ENCODE measurements at regions not wholly inside any gene's neighbourhood (a gene's known extent, or its start where the extent isn't known, plus 50 kb on each side); places are given as distances from the start of the nearest gene placed in this dataset.

DNA sequence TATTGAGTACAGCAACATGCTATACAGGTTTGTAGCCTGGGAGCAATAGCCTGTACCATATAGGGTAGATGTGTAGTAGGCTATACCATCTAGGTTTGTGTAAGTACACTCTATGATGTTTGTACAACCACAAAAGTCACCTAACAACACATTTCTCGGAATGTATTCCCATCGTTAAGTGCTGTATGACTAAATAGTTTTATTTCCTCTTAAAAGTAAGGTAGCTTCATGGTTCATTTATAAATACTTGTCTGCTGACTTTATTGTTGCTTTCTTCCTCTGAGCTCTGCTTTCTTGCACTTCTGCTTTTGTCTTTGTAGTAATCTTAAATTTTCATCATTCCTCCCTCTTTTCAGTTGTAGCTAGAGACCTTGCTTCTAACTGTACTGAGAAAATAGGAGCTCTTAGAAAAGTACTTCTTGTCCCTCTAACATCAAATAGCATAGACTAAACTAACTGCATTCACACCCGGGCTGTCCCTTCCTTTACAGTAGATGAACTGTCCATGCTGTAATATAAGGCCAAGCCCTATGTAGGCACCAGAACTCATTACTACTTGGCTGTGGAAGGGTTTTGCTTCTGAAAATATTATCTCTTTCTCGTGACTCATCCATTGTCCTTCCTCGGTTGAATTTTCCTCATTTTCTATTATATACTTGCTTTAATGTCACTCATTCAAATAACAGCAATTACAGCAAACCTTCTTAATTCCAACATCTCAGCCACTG lies 55.4 kb upstream of the FAM3C start:
- TF ChIP-seq POLR2A (IDR thresholded peaks at IDR 0.05; ENCODE audit: low read length) (no peak), GATA1 (IDR thresholded peaks at IDR 0.05; ENCODE audit: low read depth, low read length) (no peak)
- DNase-seq = no peak

GRCh38 chr7:121450631-121451198 lies 54.6 kb upstream of the FAM3C start:
- DNase-seq = no peak
- TF ChIP-seq POLR2A (IDR thresholded peaks at IDR 0.05; ENCODE audit: low read length) = no peak
- TF ChIP-seq GATA1 (IDR thresholded peaks at IDR 0.05; ENCODE audit: low read depth, low read length) = no peak

- TF ChIP-seq GATA1 (IDR thresholded peaks at IDR 0.05; ENCODE audit: low read depth, low read length) (no peak), POLR2A (IDR thresholded peaks at IDR 0.05; ENCODE audit: low read length) (no peak)
- DNase-seq = no peak
These were observed 53.7 kb upstream of the FAM3C start for GRCh38 chr7:121449735-121450240.

GRCh38 chr7:121449329-121449728 lies 53.2 kb upstream of the FAM3C start:
- no peak for DNase-seq

DNA sequence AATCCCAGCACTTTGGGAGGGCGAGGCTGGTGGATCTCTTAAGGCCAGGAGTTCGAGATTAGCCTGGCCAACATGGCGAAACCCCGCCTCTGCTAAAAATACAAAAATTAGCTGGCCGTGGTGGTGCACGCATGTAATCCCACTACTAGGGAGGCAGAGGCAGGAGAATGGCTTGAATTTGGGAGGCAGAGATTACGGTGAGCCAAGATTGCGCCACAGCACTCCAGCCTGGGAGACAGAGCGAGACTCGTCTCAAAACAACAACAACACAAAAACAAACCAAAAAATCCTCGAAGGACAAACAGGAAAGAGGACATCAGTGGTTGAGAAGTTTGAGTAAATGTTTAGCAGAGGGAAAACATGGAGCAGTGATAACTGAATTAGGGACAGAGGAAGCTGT lies 52.3 kb upstream of the FAM3C start:
- TF ChIP-seq GATA1 (IDR thresholded peaks at IDR 0.05; ENCODE audit: low read depth, low read length) = no peak
- no peak for TF ChIP-seq POLR2A (IDR thresholded peaks at IDR 0.05; ENCODE audit: low read length)
- DNase-seq = no peak

More at GRCh38 chr7:121449329-121449728, 53.2 kb upstream of the FAM3C start:
- TF ChIP-seq GATA1 (IDR thresholded peaks at IDR 0.05; ENCODE audit: low read depth, low read length) (no peak), POLR2A (IDR thresholded peaks at IDR 0.05; ENCODE audit: low read length) (no peak)

DNA sequence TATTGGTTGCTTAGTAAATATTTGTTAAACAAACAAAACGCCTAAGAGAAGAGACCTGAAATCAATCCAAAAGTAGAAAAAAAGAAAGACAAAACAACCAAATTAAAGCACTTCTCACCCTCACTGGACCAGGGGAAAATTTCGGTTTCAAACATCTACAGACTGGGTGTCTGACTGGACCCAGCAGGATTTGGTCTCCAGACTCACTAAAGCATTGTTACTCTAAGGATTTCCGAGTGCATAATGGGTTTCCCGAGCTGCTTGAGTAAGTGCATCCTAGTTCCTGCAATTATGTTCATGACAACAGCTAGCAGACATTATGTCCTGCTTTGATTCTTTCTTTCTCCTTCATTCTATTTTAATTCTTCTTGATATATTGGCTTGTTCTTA lies 51.8 kb upstream of the FAM3C start:
- no peak for TF ChIP-seq GATA1 (IDR thresholded peaks at IDR 0.05; ENCODE audit: low read depth, low read length)
- TF ChIP-seq POLR2A (IDR thresholded peaks at IDR 0.05; ENCODE audit: low read length) = no peak
- no peak for DNase-seq

GRCh38 chr7:121447243-121447910 lies 51.3 kb upstream of the FAM3C start:
- DNase-seq = no peak
- no peak for TF ChIP-seq POLR2A (IDR thresholded peaks at IDR 0.05; ENCODE audit: low read length)
- TF ChIP-seq GATA1 (IDR thresholded peaks at IDR 0.05; ENCODE audit: low read depth, low read length) = no peak

DNA sequence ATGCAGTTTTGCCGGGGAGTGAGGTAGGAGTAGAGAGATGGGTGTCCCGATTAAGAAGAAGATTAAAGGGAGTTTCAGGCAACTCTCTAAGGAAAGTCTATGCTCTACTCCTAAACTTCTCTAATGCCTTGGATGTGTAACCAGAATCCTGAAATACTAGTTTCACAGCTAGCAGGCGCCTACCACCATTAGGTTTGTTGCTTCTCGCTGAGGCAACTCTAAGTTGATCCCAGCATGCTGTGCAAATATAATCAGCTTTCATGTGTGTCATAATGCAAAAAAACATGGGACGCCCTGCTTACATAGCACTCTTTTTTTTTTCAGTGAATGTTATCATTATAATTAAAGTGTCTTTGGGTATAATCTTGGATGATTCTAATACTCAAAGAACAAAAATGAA lies 50.4 kb upstream of the FAM3C start:
- no peak for DNase-seq
- TF ChIP-seq POLR2A (IDR thresholded peaks at IDR 0.05; ENCODE audit: low read length) (no peak), GATA1 (IDR thresholded peaks at IDR 0.05; ENCODE audit: low read depth, low read length) (no peak)
